Activated naive CD4-positive, alpha-beta T cell treated with anti-CD3 and anti-CD28 coated beads, Interleukin-2, amount 50 U/mL, for 72 hours (primary cell): ENCODE measurements at regions not wholly inside any gene's neighbourhood (a gene's known extent, or its start where the extent isn't known, plus 50 kb on each side); places are given as distances from the start of the nearest gene placed in this dataset.
"Not testable (repeated sequence)": the region's sequence is repeated elsewhere in the genome, so short reads cannot be mapped to it uniquely, and the experiment has no call there.

Source experiments
- ATAC-seq, 2 donors: fragments of 150-1000 bp; cut with Tn5 transposase; 2 replicates each; pipeline ENCODE4 v1.10.0; 2021; ENCODE audit warnings: mild to moderate bottlenecking in 2 of 2, moderate library complexity in 2 of 2
- DNase-seq, 2 donors: peaks; one replicate each; pipeline ENCODE4 v3.0.0; 2021 to 2022; ENCODE audit warnings: low spot score in 2 of 2
- H3K27ac Mint-ChIP-seq, 2 donors: one replicate each; pipeline ENCODE4 v1.8.0; 2022; ENCODE audit warnings: mild to moderate bottlenecking in 2 of 2, mixed read lengths in 2 of 2
- H3K36me3 Mint-ChIP-seq, 2 donors: one replicate each; pipeline ENCODE4 v1.8.0; 2022; ENCODE audit warnings: mixed read lengths in 2 of 2
- H3K9me3 Mint-ChIP-seq, 2 donors: one replicate each; pipeline ENCODE4 v1.8.0; 2022; ENCODE audit warnings: mixed read lengths in 2 of 2

DNA sequence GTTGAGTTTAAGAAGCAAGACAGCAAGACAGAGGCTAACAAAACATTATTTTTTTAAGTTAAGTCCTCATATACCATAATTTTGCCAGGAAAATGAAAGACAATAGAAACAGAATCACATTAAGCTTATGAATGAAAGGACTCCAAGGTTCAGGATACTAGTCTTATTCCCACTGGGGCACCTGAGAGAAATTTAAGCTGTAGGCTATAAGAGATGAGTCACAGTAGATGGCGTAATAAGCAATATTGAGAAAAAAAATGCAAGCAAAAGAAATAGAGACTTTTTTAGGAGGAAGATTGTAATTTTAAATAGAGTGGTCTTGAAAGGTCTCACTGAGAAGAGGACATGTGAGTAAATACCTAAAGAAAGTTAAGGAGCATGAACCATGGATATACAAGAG, 57.1 kb upstream of the KIF2B start:
- Mint-ChIP-seq H3K36me3 (peaks cover 0 to 4% of the 10 kb centered on the region in 2 donors), H3K9me3 (peaks cover 7 to 28% of the 10 kb centered on the region in 2 donors), H3K27ac (no peak overlapping the region)
- no peak for DNase-seq
- ATAC-seq: no peak

GRCh38 chr17:53765129-53765528, 57.6 kb upstream of the KIF2B start:
- ATAC-seq: no peak
- DNase-seq: no peak
- no peak overlapping the region for H3K27ac Mint-ChIP-seq

DNA sequence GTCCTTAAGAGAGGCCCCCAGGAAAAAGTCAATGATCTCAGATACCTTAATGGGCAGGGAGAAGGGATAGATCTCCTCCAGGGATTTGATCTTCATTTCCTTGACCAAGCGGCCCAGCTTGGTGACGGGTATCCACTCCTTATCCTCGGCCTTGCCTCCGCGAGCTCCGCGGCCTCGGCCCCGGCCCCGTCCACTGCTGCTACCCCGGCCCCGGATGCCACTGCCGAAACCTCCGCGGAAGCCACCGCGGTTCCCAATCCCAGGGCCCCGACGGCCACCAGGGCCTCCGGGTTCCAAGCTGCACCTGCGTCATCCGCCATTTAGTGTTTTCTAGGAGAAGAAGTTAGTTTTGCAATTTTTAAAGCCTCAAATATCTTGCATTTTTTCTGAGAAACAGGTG, 65.2 kb upstream of the KIF2B start:
- no peak for ATAC-seq
- peaks cover 0 to 3% of the 10 kb centered on the region in 2 donors for H3K9me3 Mint-ChIP-seq
- peaks cover 0 to 6% of the 10 kb centered on the region in 2 donors for H3K36me3 Mint-ChIP-seq
- H3K27ac Mint-ChIP-seq: no peak overlapping the region
- DNase-seq: no peak

More at GRCh38 chr17:53765129-53765528, 57.6 kb upstream of the KIF2B start:
- Mint-ChIP-seq H3K36me3 (peaks cover 0 to 4% of the 10 kb centered on the region in 2 donors), H3K9me3 (peaks cover 7 to 28% of the 10 kb centered on the region in 2 donors)

GRCh38 chr17:53757116-53757515, 65.6 kb upstream of the KIF2B start:
- not testable (repeated sequence) for H3K36me3 Mint-ChIP-seq, DNase-seq, H3K27ac Mint-ChIP-seq, ATAC-seq, H3K9me3 Mint-ChIP-seq

GRCh38 chr17:53749178-53749577, 73.5 kb upstream of the KIF2B start:
- H3K27ac Mint-ChIP-seq: no peak overlapping the region
- no peaks in the 10 kb centered on the region for H3K36me3 Mint-ChIP-seq
- no peak for DNase-seq
- ATAC-seq: no peak
- H3K9me3 Mint-ChIP-seq: peaks cover 8 to 16% of the 10 kb centered on the region in 2 donors

- ATAC-seq, DNase-seq, H3K27ac Mint-ChIP-seq, H3K36me3 Mint-ChIP-seq: not testable (repeated sequence)
- H3K9me3 Mint-ChIP-seq: peaks cover 8 to 16% of the 10 kb centered on the region in 2 donors
These were observed 74.4 kb upstream of the KIF2B start for GRCh38 chr17:53748159-53748820.

DNA sequence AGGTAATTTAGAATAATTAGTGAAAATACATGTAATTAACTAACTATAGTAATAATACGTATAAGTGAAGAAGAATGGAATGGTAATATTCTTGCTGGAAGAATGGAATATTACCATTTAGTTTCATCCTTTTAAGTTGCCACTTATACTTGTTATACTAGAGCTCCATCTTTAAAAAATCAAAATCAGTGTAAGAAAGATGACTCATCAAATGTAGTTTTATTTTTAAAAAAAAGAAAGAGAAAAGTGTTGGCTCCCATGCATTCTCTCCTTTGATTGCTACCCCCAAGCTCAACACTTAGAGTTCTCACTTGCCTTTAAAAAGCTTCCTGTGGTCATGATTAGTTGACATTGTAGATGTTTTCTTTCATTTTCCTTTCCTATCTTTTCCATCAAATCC, 82.4 kb upstream of the KIF2B start:
- Mint-ChIP-seq H3K36me3 (no peaks in the 10 kb centered on the region), H3K27ac (no peak overlapping the region), H3K9me3 (peaks cover 10 to 28% of the 10 kb centered on the region in 2 donors)
- DNase-seq: no peak
- no peak for ATAC-seq

- ATAC-seq (no peak), DNase-seq (no peak)
- no peaks in the 10 kb centered on the region for H3K36me3 Mint-ChIP-seq
- H3K27ac Mint-ChIP-seq: no peak overlapping the region
- H3K9me3 Mint-ChIP-seq: peaks cover 10 to 26% of the 10 kb centered on the region in 2 donors
These were observed 86.0 kb upstream of the KIF2B start for GRCh38 chr17:53736516-53737240.

DNA sequence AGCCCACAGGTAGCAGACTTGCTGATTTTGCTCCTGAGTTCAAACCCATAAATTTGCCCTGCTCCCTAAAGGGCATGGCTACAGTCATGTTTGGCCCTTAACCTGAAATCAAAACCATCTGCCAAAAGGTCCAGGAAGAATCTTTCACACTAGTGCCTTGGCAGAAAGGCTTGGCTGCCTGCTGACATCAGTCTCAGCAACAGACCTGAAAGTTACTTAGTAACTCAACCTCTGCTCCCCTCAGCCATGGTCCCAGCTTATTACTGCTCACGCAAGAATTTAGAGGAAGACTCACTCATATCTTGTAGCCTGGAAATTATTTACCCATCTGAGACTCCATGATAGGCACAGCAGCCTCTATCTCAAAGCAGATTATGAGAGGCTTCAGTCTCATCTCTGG, 98.0 kb upstream of the KIF2B start:
- H3K36me3 Mint-ChIP-seq: peaks cover 0 to 8% of the 10 kb centered on the region in 2 donors
- no peak overlapping the region for H3K27ac Mint-ChIP-seq
- no peak for ATAC-seq

GRCh38 chr17:53722407-53722806, 100.3 kb upstream of the KIF2B start:
- Mint-ChIP-seq H3K27ac (no peak overlapping the region), H3K36me3 (peaks cover 0 to 1% of the 10 kb centered on the region in 2 donors), H3K9me3 (peaks cover under 1 to 4% of the 10 kb centered on the region in 2 donors)
- ATAC-seq (no peak), DNase-seq (no peak)

More for the DNA sequence above, 98.0 kb upstream of the KIF2B start:
- H3K9me3 Mint-ChIP-seq: peaks cover 5 to 6% of the 10 kb centered on the region in 2 donors
- DNase-seq: no peak

DNA sequence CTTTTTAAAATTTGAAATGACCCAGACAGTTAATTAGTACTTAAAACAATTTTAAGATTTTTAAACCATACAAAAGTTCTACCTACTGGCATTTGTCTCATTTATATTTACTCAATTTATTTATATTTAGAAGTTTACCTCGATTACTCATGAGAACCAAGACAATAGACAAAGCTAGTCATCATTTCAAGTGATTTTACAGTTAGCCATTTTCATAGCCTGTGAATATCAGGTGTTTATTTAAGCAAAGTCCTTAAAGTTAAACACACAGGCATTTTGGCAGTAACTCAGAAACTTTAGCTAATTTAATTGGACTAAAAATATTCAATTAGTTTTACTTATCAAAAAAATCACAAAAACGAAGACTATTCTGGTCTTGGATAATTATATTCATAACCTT, 101.6 kb upstream of the KIF2B start:
- Mint-ChIP-seq H3K27ac (no peak overlapping the region), H3K36me3 (no peaks in the 10 kb centered on the region), H3K9me3 (peaks cover 2 to 3% of the 10 kb centered on the region in 2 donors)
- no peak for ATAC-seq
- no peak for DNase-seq

DNA sequence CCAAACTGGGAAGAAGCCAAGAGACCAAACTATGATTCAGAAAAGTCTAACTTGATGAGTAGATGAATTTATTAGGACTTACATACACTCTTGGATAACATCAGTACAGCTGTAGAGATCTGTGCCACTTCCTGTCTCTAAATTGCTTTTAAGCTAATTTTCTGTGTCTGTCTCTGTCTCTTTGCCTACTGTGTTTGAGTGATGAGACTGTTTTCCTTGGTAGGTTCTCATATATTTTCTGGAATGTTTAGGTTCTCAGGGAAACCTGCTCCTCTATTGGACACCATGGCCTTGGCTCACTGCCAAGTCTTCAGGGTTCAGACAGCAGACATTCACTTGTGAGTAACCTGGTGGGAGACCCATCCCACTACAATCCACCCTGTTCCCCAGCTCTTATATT, 103.5 kb upstream of the KIF2B start:
- Mint-ChIP-seq H3K27ac (no peak overlapping the region), H3K36me3 (no peaks in the 10 kb centered on the region), H3K9me3 (peaks cover 3% of the 10 kb centered on the region in 2 donors)
- DNase-seq (no peak), ATAC-seq (no peak)

DNA sequence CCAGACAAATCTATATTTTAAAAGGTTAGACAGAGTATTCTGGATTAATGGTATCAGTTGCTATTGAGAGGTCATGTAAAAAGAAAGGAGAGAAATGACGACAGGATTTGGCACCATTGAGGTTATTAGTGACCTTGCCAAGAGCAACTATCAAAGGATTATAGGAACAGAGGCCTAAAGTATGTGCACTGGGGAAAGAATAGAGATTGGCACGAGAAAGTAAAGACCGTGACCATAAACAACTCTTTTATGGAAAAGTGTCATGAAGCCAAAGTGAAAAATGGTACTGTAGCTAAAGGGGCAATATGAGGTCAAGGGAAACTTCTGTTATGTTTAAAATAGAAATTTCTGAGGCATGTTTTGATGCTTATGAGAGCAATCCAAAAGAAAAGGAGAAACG, 115.2 kb upstream of the KIF2B start:
- ATAC-seq (no peak), DNase-seq (no peak)
- H3K9me3 Mint-ChIP-seq: peaks cover 30 to 39% of the 10 kb centered on the region in 2 donors
- H3K27ac Mint-ChIP-seq: no peak overlapping the region
- peaks cover 0 to 5% of the 10 kb centered on the region in 2 donors for H3K36me3 Mint-ChIP-seq

DNA sequence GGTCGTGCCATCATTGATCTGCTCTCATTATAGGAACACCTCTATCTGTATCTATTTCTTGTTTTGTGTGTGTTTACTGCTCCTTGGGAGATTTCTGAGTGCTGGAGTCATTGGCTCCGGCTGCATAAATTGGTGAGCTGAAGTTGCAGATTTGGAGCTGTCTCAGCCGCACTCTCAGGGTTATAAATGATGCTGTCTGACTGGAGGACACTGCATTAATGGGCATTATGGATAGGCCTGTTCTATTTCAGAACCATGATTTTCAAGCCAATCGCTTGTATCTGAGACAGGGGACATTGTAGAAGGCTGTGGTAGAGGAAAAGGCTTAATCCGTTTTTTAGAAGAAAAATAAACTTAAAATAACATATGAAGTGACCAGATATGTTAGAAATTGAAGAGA, 126.4 kb upstream of the KIF2B start:
- ATAC-seq (no peak), DNase-seq (no peak)
- Mint-ChIP-seq H3K27ac (no peak overlapping the region), H3K9me3 (peaks cover 8 to 27% of the 10 kb centered on the region in 2 donors), H3K36me3 (no peaks in the 10 kb centered on the region)

DNA sequence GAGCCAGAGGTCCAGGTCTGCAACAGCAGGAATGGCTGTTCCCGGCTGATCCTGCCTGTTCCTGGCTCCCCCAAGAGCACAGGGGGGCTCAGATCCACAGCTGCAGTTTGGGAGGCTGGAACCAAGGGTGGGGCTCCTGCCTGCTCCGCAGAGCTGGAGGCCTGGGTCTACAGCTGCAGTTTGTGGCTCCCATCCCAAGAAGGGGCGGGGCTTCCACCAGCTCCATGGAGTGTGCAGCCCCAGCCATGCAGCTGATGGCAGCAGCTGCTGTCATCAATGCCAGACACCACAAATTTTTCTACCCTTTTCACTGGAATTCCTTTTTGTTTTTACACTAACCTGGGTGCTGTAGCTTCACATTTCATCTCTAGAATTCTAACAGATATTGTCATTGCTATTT, 135.4 kb upstream of the KIF2B start:
- DNase-seq (no peak), ATAC-seq (no peak)
- Mint-ChIP-seq H3K9me3 (peaks cover 25 to 30% of the 10 kb centered on the region in 2 donors), H3K27ac (no peak overlapping the region), H3K36me3 (peaks cover 6 to 14% of the 10 kb centered on the region in 2 donors)

- H3K36me3 Mint-ChIP-seq: no peaks in the 10 kb centered on the region
- ATAC-seq: no peak
- peaks cover 11 to 25% of the 10 kb centered on the region in 2 donors for H3K9me3 Mint-ChIP-seq
- DNase-seq: no peak
- H3K27ac Mint-ChIP-seq: peak overlapping the region in 1 of 2 donors; percentile 15
These were observed 142.0 kb upstream of the KIF2B start for GRCh38 chr17:53680745-53681144.

- peaks cover 17 to 29% of the 10 kb centered on the region in 2 donors for H3K9me3 Mint-ChIP-seq
- no peak overlapping the region for H3K27ac Mint-ChIP-seq
- peaks cover 0 to 5% of the 10 kb centered on the region in 2 donors for H3K36me3 Mint-ChIP-seq
- no peak for ATAC-seq
- no peak for DNase-seq
These were observed 153.9 kb upstream of the KIF2B start for GRCh38 chr17:53668854-53669253.

- peaks cover 16 to 18% of the 10 kb centered on the region in 2 donors for H3K9me3 Mint-ChIP-seq
- peaks cover 0 to 5% of the 10 kb centered on the region in 2 donors for H3K36me3 Mint-ChIP-seq
- no peak for ATAC-seq
- H3K27ac Mint-ChIP-seq: no peak overlapping the region
- no peak for DNase-seq
These were observed 160.1 kb upstream of the KIF2B start for GRCh38 chr17:53662608-53663007.
